Progenitor cell of endocrine pancreas (in vitro differentiated cells): ENCODE measurements at regions not wholly inside any gene's neighbourhood (a gene's known extent, or its start where the extent isn't known, plus 50 kb on each side); places are given as distances from the start of the nearest gene placed in this dataset.

Experiments used
- DNase-seq: peaks from one replicate; pipeline ENCODE4 v3.0.0; 2021; ENCODE audit warnings: low spot score; ENCODE audit not compliant: unreplicated experiment
- H3K27ac Mint-ChIP-seq: 2 replicates; pipeline ENCODE4 v1.8.0; 2021; ENCODE audit warnings: mild to moderate bottlenecking, moderate library complexity, mixed read lengths
- H3K27me3 Mint-ChIP-seq: 2 replicates; pipeline ENCODE4 v1.8.0; 2021; ENCODE audit warnings: mixed read lengths
- H3K36me3 Mint-ChIP-seq: 2 replicates; pipeline ENCODE4 v1.8.0; 2022; ENCODE audit warnings: mixed read lengths; ENCODE audit not compliant: insufficient read depth
- H3K4me1 Mint-ChIP-seq: 2 replicates; pipeline ENCODE4 v1.8.0; 2021; ENCODE audit warnings: low read depth, mixed read lengths
- H3K4me3 Mint-ChIP-seq: 2 replicates; pipeline ENCODE4 v1.8.0; 2021; ENCODE audit warnings: low read depth, mild to moderate bottlenecking, moderate library complexity, mixed read lengths
- H3K9me3 Mint-ChIP-seq: 2 replicates; pipeline ENCODE4 v1.8.0; 2021; ENCODE audit warnings: low read depth, mixed read lengths
- TF ChIP-seq, protein P1 (sequence below): fragments of 200-600 bp; sonication (generic); IDR thresholded peaks from one replicate; pipeline ENCODE4 v1.5.0; 2021; ENCODE audit warnings: antibody characterized with exemption, mild to moderate bottlenecking; ENCODE audit not compliant: unreplicated experiment

DNA sequence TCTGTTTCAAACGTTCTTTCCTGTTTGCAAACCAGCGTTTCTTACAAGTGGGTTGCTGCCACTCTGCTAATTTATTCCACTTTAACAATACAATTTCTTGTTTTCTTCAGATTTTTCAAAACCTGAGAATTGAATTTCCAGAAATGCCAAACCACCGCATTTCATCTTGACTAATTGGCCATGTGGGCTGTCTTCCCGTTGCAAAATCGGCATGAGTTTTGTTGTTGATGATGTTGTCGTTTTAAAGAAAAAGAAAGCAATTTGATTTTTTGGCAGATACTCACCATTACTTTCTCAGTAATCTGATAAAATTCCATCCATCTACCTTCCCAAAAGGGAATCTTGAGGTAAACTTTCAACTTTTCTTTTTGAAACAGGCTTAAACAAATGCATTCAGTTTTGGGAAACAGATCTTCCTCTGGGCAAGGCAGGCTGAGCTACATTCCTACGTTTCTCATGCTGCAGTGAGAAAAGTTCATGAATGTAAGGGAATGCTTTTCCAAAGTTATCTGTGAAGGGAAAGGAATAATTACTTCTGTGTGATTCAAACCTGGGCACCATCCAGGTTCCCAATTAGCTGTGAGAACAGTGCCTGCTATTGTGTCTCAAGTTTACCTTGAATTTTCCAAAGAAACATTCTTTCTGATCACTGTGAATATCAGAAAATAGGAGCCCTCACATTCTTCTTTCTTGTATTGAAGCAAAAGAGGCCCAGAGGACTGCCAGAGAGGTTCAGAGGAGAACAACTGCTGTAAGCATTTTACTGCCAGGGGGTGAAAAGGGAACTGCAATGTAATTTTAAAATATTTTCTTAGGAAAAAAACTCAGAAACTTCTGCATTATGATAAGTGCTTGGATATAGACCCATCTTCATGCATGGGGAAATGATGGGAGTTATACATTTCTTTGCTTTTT lies 100.7 kb upstream of the TUT7 start:
- Mint-ChIP-seq H3K36me3 (no peaks in the 10 kb centered on the region), H3K4me3 (no peak overlapping the region), H3K4me1 (peaks cover 9% of the 10 kb centered on the region), H3K27me3 (no peaks in the 10 kb centered on the region), H3K27ac (no peak overlapping the region), H3K9me3 (no peaks in the 10 kb centered on the region)
- TF ChIP-seq, protein P1, sequence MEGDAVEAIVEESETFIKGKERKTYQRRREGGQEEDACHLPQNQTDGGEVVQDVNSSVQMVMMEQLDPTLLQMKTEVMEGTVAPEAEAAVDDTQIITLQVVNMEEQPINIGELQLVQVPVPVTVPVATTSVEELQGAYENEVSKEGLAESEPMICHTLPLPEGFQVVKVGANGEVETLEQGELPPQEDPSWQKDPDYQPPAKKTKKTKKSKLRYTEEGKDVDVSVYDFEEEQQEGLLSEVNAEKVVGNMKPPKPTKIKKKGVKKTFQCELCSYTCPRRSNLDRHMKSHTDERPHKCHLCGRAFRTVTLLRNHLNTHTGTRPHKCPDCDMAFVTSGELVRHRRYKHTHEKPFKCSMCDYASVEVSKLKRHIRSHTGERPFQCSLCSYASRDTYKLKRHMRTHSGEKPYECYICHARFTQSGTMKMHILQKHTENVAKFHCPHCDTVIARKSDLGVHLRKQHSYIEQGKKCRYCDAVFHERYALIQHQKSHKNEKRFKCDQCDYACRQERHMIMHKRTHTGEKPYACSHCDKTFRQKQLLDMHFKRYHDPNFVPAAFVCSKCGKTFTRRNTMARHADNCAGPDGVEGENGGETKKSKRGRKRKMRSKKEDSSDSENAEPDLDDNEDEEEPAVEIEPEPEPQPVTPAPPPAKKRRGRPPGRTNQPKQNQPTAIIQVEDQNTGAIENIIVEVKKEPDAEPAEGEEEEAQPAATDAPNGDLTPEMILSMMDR, result no peak
- DNase-seq, result no peak

DNA sequence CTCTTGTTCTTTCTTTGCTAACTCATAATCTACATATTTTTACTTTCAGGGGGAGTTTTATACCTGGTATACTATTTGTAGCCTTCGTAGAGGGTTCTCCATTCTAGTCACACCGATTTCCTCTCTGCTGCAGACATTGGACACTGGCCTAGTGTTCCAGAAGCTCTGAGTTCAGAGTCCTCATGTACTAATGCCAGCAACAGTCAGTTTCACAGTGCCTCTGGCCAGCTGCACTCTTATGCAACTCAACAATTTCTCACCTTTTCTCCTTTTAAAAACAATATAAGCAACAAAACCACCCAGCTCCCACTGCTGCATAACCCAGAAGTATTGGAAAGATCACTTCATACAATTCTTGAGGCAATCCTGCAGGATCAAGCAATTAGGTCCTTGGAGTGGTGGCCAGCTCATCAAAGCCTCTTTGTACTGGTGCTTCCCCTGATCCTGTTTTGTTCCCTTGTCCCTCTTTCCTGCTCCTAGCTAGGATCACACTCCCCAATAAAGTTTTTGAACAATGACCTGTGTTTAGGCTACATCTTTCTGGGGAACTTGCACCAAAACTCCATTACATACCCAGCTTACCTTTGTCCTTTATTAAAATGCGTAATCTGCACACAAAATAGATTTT lies 98.1 kb upstream of the TUT7 start:
- H3K27me3 Mint-ChIP-seq, result no peaks in the 10 kb centered on the region
- H3K27ac Mint-ChIP-seq, result no peak overlapping the region
- TF ChIP-seq, protein P1, result no peak
- peaks cover 2% of the 10 kb centered on the region for H3K4me1 Mint-ChIP-seq
- H3K9me3 Mint-ChIP-seq, result no peaks in the 10 kb centered on the region
- no peaks in the 10 kb centered on the region for H3K36me3 Mint-ChIP-seq
- no peak overlapping the region for H3K4me3 Mint-ChIP-seq
- DNase-seq, result no peak

- Mint-ChIP-seq H3K4me3 (no peak overlapping the region), H3K27me3 (no peaks in the 10 kb centered on the region), H3K9me3 (no peaks in the 10 kb centered on the region), H3K4me1 (no peaks in the 10 kb centered on the region), H3K36me3 (no peaks in the 10 kb centered on the region), H3K27ac (no peak overlapping the region)
- TF ChIP-seq, protein P1, result no peak
- DNase-seq, result no peak
Observed at GRCh38 chr9:86449246-86449645, 95.0 kb upstream of the TUT7 start.

GRCh38 chr9:86445671-86446070 lies 91.5 kb upstream of the TUT7 start:
- no peaks in the 10 kb centered on the region for H3K36me3 Mint-ChIP-seq
- DNase-seq, result no peak
- H3K9me3 Mint-ChIP-seq, result no peaks in the 10 kb centered on the region
- no peak overlapping the region for H3K27ac Mint-ChIP-seq
- peaks cover 5% of the 10 kb centered on the region for H3K27me3 Mint-ChIP-seq
- H3K4me3 Mint-ChIP-seq, result no peak overlapping the region
- no peaks in the 10 kb centered on the region for H3K4me1 Mint-ChIP-seq
- TF ChIP-seq, protein P1, result no peak

DNA sequence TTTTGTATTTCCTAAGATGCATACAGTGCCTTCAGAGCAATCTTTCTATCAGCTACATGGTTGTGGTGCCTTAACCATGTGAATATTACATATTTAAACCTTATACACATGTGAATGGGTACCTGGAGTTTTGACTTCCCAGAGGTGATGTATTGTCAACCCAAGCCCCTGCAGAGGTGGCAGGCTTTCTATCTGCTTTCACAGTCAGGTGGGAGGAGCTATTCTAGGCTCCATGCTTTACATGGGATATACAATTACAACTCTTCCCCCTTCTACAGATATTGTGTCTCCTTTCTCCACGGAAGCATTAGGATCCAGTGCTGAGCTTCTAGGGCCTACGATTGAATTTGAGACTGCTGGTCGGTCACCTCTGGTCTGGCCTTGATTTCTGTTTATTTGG lies 89.8 kb upstream of the TUT7 start:
- Mint-ChIP-seq H3K27ac (no peak overlapping the region), H3K36me3 (no peaks in the 10 kb centered on the region), H3K4me3 (no peak overlapping the region), H3K27me3 (peaks cover 5% of the 10 kb centered on the region), H3K4me1 (no peaks in the 10 kb centered on the region), H3K9me3 (no peaks in the 10 kb centered on the region)
- TF ChIP-seq, protein P1, result no peak
- DNase-seq, result no peak
